SU-DHL-6 (cell line): ENCODE measurements at regions not wholly inside any gene's neighbourhood (a gene's known extent, or its start where the extent isn't known, plus 50 kb on each side); places are given as distances from the start of the nearest gene placed in this dataset.

Experiments used
- H2AFZ ChIP-seq: fragments of 200-600 bp; sonication (generic); 2 replicates; pipeline ENCODE4 v1.6.1; 2014; ENCODE audit warnings: low read depth, mild to moderate bottlenecking, moderate library complexity, mixed read lengths, antibody characterized with exemption, low read length; ENCODE audit not compliant: severe bottlenecking
- H3F3A ChIP-seq: fragments of 200-600 bp; shearing (Covaris generic); 2 replicates; pipeline ENCODE4 v1.6.0; 2016; ENCODE audit warnings: antibody characterized with exemption, mild to moderate bottlenecking; ENCODE audit not compliant: insufficient read depth
- H3K27ac ChIP-seq: fragments of 200-600 bp; sonication (generic); 2 replicates; pipeline ENCODE4 v1.5.1; 2016; ENCODE audit warnings: low read depth, mild to moderate bottlenecking, low read length, moderate library complexity, mixed read lengths
- H3K27me3 ChIP-seq: fragments of 200-600 bp; sonication (generic), shearing (Covaris generic); 2 replicates; pipeline ENCODE4 v1.6.0; 2014; ENCODE audit warnings: mild to moderate bottlenecking, low read length
- H3K36me3 ChIP-seq: fragments of 200-600 bp; sonication (generic); 2 replicates; pipeline ENCODE4 v1.6.1; 2014; ENCODE audit warnings: mild to moderate bottlenecking, low read length, mixed read lengths
- H3K4me2 ChIP-seq: fragments of 300-600, 200-600 bp; shearing (Covaris generic), sonication (generic); 2 replicates; pipeline ENCODE4 v1.6.0; 2014; ENCODE audit warnings: low read length, low read depth, mild to moderate bottlenecking; ENCODE audit not compliant: poor library complexity, severe bottlenecking
- H3K4me3 ChIP-seq: fragments of 200-600 bp; sonication (generic); 2 replicates; pipeline ENCODE4 v1.5.1; 2014; ENCODE audit warnings: antibody characterized with exemption, low read length, mild to moderate bottlenecking, mixed read lengths; ENCODE audit not compliant: insufficient read depth, poor library complexity, severe bottlenecking
- H3K79me2 ChIP-seq: fragments of 200-600 bp; sonication (generic); 2 replicates; pipeline ENCODE4 v1.6.1; 2014; ENCODE audit warnings: mild to moderate bottlenecking, low read length, moderate library complexity; ENCODE audit not compliant: insufficient read depth
- H3K9ac ChIP-seq: fragments of 200-600 bp; sonication (generic); 2 replicates; pipeline ENCODE4 v1.7.0; 2014; ENCODE audit warnings: mild to moderate bottlenecking, low read length
- H3K9me2 ChIP-seq: fragments of 200-600 bp; sonication (generic); replicated peaks from 2 replicates; pipeline ENCODE4 v1.6.1; 2014; ENCODE audit warnings: low read length; ENCODE audit not compliant: insufficient read depth
- H3K9me3 ChIP-seq: fragments of 200-600 bp; sonication (generic); 2 replicates; pipeline ENCODE4 v1.6.1; 2014; ENCODE audit warnings: low read length, mixed read lengths; ENCODE audit not compliant: insufficient read depth
- H4K20me1 ChIP-seq: fragments of 200-600 bp; sonication (generic); 2 replicates; pipeline ENCODE4 v1.6.1; 2014; ENCODE audit warnings: low read depth, mild to moderate bottlenecking, antibody characterized with exemption, low read length, moderate library complexity, mixed read lengths
- EZH2phosphoT487 ChIP-seq: fragments of 200-600 bp; sonication (generic), shearing (Covaris generic); conservative IDR thresholded peaks from 2 replicates; pipeline ENCODE4 v1.6.1; 2018; ENCODE audit warnings: mild to moderate bottlenecking, antibody characterized with exemption, low read length, moderate library complexity, mixed read lengths
- TF ChIP-seq, protein P1 (sequence below): fragments of 200-600 bp; sonication (generic); IDR thresholded peaks from one replicate; pipeline ENCODE4 v1.5.1; 2017; ENCODE audit warnings: antibody characterized with exemption, mild to moderate bottlenecking, low read length, moderate library complexity; ENCODE audit not compliant: insufficient read depth, poor library complexity, severe bottlenecking

DNA sequence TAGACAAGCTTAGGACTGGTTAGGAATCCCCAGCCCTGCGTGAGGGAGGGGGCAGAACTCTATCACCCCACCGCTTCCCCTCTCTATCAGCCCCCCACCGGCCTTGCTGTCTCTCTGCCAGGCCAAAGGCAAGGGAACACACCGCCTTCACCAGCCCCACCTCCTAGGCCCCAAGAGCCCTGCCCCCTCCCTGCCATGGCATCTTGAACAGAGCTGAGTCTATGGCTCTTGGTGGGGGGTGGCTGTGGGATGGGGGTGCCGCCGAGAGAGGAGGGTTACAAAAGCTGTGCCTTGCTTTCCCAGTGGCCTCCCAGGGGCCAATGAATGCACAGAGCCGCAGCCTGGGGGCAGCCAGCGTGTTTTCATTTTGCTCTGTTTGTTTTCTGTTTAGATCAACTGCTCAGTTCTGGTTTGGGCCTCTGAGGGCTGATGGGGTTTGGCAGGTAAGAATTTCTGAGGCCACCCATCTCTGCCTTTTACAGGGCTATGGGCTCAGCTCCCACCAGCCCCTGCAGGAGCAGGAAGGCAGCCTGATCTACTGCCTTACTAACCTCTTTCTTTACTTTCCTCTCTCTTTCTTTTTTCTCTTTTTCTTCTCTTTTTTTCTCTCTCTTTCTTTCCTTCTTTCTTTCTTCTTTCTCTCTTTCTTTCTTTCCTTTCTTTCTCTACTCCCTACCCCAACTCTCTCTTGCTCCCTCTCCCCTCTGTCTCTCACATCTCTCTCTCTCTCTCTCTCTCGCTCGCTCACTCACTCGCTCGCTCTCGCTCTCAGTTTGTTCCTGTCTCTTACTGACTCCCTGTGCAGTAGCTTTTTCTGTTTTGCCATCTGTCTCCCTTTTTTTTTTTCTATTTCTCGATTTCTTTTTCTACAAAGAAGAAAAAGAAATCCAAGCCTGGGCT is 128.3 kb downstream of the PJA1 start:
- Histone ChIP-seq H3F3A (no peaks in the 10 kb centered on the region), H2AFZ (no peak overlapping the region), H3K27ac (no peak overlapping the region), H3K4me2 (no peak overlapping the region), H3K27me3 (no peaks in the 10 kb centered on the region), H3K9me3 (no peaks in the 10 kb centered on the region), H3K4me3 (no peak overlapping the region), H3K79me2 (no peaks in the 10 kb centered on the region), H4K20me1 (no peaks in the 10 kb centered on the region), H3K36me3 (no peaks in the 10 kb centered on the region), H3K9ac (no peak overlapping the region), H3K9me2 (no peaks in the 10 kb centered on the region)
- TF ChIP-seq, protein P1, sequence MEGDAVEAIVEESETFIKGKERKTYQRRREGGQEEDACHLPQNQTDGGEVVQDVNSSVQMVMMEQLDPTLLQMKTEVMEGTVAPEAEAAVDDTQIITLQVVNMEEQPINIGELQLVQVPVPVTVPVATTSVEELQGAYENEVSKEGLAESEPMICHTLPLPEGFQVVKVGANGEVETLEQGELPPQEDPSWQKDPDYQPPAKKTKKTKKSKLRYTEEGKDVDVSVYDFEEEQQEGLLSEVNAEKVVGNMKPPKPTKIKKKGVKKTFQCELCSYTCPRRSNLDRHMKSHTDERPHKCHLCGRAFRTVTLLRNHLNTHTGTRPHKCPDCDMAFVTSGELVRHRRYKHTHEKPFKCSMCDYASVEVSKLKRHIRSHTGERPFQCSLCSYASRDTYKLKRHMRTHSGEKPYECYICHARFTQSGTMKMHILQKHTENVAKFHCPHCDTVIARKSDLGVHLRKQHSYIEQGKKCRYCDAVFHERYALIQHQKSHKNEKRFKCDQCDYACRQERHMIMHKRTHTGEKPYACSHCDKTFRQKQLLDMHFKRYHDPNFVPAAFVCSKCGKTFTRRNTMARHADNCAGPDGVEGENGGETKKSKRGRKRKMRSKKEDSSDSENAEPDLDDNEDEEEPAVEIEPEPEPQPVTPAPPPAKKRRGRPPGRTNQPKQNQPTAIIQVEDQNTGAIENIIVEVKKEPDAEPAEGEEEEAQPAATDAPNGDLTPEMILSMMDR, result no peak
- no peak for TF ChIP-seq EZH2phosphoT487

DNA sequence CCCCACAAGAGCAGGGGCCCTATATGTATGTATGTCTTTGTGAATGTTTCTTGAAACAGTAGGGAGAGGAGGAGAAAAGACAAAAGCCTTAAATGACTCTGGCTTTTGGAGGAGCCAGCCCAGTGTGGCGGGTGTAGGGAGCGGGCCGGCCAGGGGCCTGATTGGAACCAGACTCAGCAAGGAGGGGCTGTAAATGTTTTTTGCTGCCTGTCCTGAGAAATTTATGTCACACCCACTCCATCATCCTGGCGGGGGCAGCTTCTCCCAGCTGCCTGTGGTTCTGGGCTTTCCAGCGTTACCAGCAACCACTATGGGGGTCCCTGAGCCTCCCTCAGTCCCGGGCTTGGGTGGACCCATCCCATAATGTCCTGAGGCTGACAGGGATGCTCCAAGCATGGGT is 130.8 kb downstream of the PJA1 start:
- Histone ChIP-seq H3K36me3 (no peaks in the 10 kb centered on the region), H3K9me3 (no peaks in the 10 kb centered on the region), H3K79me2 (no peaks in the 10 kb centered on the region), H3F3A (no peaks in the 10 kb centered on the region), H4K20me1 (no peaks in the 10 kb centered on the region), H3K4me2 (no peak overlapping the region), H3K9ac (no peak overlapping the region), H2AFZ (no peak overlapping the region), H3K27me3 (no peaks in the 10 kb centered on the region), H3K9me2 (no peaks in the 10 kb centered on the region), H3K4me3 (no peak overlapping the region), H3K27ac (no peak overlapping the region)
- TF ChIP-seq, protein P1, result no peak

- no peak overlapping the region for H3K27ac ChIP-seq
- H3K79me2 ChIP-seq, result no peaks in the 10 kb centered on the region
- H3K4me2 ChIP-seq, result no peak overlapping the region
- no peaks in the 10 kb centered on the region for H3K36me3 ChIP-seq
- no peak overlapping the region for H3K9ac ChIP-seq
- no peaks in the 10 kb centered on the region for H3K9me3 ChIP-seq
- no peaks in the 10 kb centered on the region for H4K20me1 ChIP-seq
- H3K9me2 ChIP-seq, result no peaks in the 10 kb centered on the region
- TF ChIP-seq, protein P1, result no peak
- no peak for TF ChIP-seq EZH2phosphoT487
- H2AFZ ChIP-seq, result no peak overlapping the region
- no peak overlapping the region for H3K4me3 ChIP-seq
- no peaks in the 10 kb centered on the region for H3F3A ChIP-seq
- no peaks in the 10 kb centered on the region for H3K27me3 ChIP-seq
Measured at GRCh38 chrX:69033936-69034335, 131.3 kb downstream of the PJA1 start.
